A549 (cell line): ENCODE measurements at regions not wholly inside any gene's neighbourhood (a gene's known extent, or its start where the extent isn't known, plus 50 kb on each side); places are given as distances from the start of the nearest gene placed in this dataset.
A peak's percentile ranks its signal among the peaks of the same experiment; 100 is the strongest.

Experiments used
- ATAC-seq, 2 experiments: fragments of 200-7000 bp in 1 of 2; fragments of >200 bp in 1 of 2; cut with Nextera tagmentation in 1 of 2; cut with Tn5 transposase in 1 of 2; 3 replicates each; pipeline versions ENCODE4 v1.8.0 to v1.9.1; 2018 to 2020; ENCODE audit warnings: mild to moderate bottlenecking in 1 of 2, moderate library complexity in 1 of 2
- CTCF ChIA-PET: fragments of 300-600 bp; sonication (Branson Sonifier 250); formaldehyde crosslinking; extraction: SDS; loops from one replicate; lab custom pipeline; 2021; ENCODE audit warnings: antibody characterized with exemption, inconsistent platforms; lab: Yijun Ruan, JAX
- POLR2A ChIA-PET: fragments of 350-600 bp; formaldehyde crosslinking; extraction: SDS; loops from one replicate; lab custom pipeline; 2021; ENCODE audit warnings: antibody characterized with exemption, inconsistent platforms; lab: Yijun Ruan, JAX
- DNase-seq, 2 experiments: peaks; one replicate each; pipeline versions ENCODE4 v3.0.0 to v3.0.0-alpha.2; 2011 to 2016; ENCODE audit warnings: low read depth in 1 of 2, low spot score in 1 of 2
- FAIRE-seq: peaks from 2 replicates; lab custom pipeline; 2011; peaks lifted over from hg19 to GRCh38; lab: Jason Lieb, UNC
- H3K27ac ChIP-seq, 2 experiments: fragments of >200 bp; sonication (Bioruptor Twin); formaldehyde crosslinking; 3 replicates each; pipeline ENCODE4 v1.5.1; 2016 to 2017
- H3K4me1 ChIP-seq: fragments of >200 bp; sonication (Bioruptor Twin); formaldehyde crosslinking; 3 replicates; pipeline ENCODE4 v1.6.1; 2016
- H3K4me2 ChIP-seq: fragments of >200 bp; sonication (Bioruptor Twin); formaldehyde crosslinking; 3 replicates; pipeline ENCODE4 v1.6.1; 2016
- H3K4me3 ChIP-seq: fragments of >200 bp; sonication (Bioruptor Twin); formaldehyde crosslinking; 3 replicates; pipeline ENCODE4 v1.5.1; 2016
- H3K9me3 ChIP-seq: fragments of >200 bp; sonication (Bioruptor Twin); formaldehyde crosslinking; 3 replicates; pipeline ENCODE4 v1.6.1; 2016
- BHLHE40 ChIP-seq: IDR thresholded peaks from 2 replicates; pipeline ENCODE4 v1.6.1; 2012; ENCODE audit warnings: low read depth, low read length, inconsistent platforms
- CHD4 ChIP-seq: fragments of 200-600 bp; sonication (generic); IDR thresholded peaks from 2 replicates; pipeline ENCODE4 v1.6.1; 2016; ENCODE audit warnings: antibody characterized with exemption, mild to moderate bottlenecking, borderline replicate concordance
- EHF ChIP-seq: fragments of 250-450 bp; sonication (Bioruptor Pico); IDR thresholded peaks from 2 replicates; pipeline ENCODE4 v1.5.0; 2020; ENCODE audit warnings: mild to moderate bottlenecking
- GATA3 ChIP-seq: IDR thresholded peaks from 2 replicates; pipeline ENCODE4 v1.6.1; 2012; ENCODE audit warnings: borderline replicate concordance
- HOXB13 ChIP-seq: fragments of 250-450 bp; sonication (Bioruptor Pico); IDR thresholded peaks from 2 replicates; pipeline ENCODE4 v1.5.0; 2020; ENCODE audit warnings: low read depth, mild to moderate bottlenecking, moderate library complexity
- KDM1A ChIP-seq: fragments of 200-600 bp; sonication (generic); IDR thresholded peaks from 2 replicates; pipeline ENCODE4 v1.6.1; 2016; ENCODE audit warnings: low read depth, mild to moderate bottlenecking
- MAFK ChIP-seq: fragments of 450-650 bp; IDR thresholded peaks from 2 replicates; pipeline ENCODE4 v1.6.1; 2014; ENCODE audit not compliant: partially characterized antibody
- NPAS2 ChIP-seq: fragments of 250-450 bp; sonication (Bioruptor Pico); IDR thresholded peaks from 2 replicates; pipeline ENCODE4 v1.8.0; 2022; ENCODE audit warnings: mild to moderate bottlenecking, moderate library complexity, borderline replicate concordance
- NR3C1 ChIP-seq: fragments of >200 bp; sonication (Bioruptor Twin); formaldehyde crosslinking; IDR thresholded peaks from 3 replicates; pipeline ENCODE4 v1.6.1; 2017
- POLR2A ChIP-seq: IDR thresholded peaks from 2 replicates; pipeline ENCODE4 v1.6.1; 2012; ENCODE audit warnings: mild to moderate bottlenecking, low read length
- RARB ChIP-seq: fragments of 250-450 bp; sonication (Bioruptor Pico); IDR thresholded peaks from 2 replicates; pipeline ENCODE4 v1.8.0; 2021; ENCODE audit warnings: mild to moderate bottlenecking, moderate library complexity
- ZNF302 ChIP-seq: fragments of 250-450 bp; sonication (Bioruptor Pico); IDR thresholded peaks from 2 replicates; pipeline ENCODE4 v1.9.0; 2021; ENCODE audit warnings: inconsistent platforms, mild to moderate bottlenecking, moderate library complexity
- WGBS: methylation state at CpG from one replicate; pipeline ENCODE4 v1.1.6; 2017; ENCODE audit errors: missing lambda C conversion rate; 5-methylcytosine and 5-hydroxymethylcytosine counted together
- TF ChIP-seq, protein P1 (sequence below): fragments of 150-350 bp; IDR thresholded peaks from 2 replicates; pipeline ENCODE4 v1.6.1; 2014; ENCODE audit warnings: low read depth, mild to moderate bottlenecking, low read length
- TF ChIP-seq, protein P2 (sequence below): fragments of 200-600 bp; sonication (generic); IDR thresholded peaks from 2 replicates; pipeline ENCODE4 v1.6.1; 2016; ENCODE audit warnings: antibody characterized with exemption, mild to moderate bottlenecking, moderate library complexity
- TF ChIP-seq, protein P3 (sequence below): fragments of 250-450 bp; sonication (Bioruptor Pico); IDR thresholded peaks from 2 replicates; pipeline ENCODE4 v1.5.0; 2021; ENCODE audit warnings: mild to moderate bottlenecking, moderate library complexity, borderline replicate concordance
- TF ChIP-seq, protein P4 (sequence below): fragments of 450-650 bp; IDR thresholded peaks from 2 replicates; pipeline ENCODE4 v1.6.1; 2014; ENCODE audit warnings: antibody characterized with exemption
- TF ChIP-seq, protein P5 (sequence below): fragments of >200 bp; sonication (Bioruptor Twin); formaldehyde crosslinking; IDR thresholded peaks from 3 replicates; pipeline ENCODE4 v1.5.1; 2016

DNA sequence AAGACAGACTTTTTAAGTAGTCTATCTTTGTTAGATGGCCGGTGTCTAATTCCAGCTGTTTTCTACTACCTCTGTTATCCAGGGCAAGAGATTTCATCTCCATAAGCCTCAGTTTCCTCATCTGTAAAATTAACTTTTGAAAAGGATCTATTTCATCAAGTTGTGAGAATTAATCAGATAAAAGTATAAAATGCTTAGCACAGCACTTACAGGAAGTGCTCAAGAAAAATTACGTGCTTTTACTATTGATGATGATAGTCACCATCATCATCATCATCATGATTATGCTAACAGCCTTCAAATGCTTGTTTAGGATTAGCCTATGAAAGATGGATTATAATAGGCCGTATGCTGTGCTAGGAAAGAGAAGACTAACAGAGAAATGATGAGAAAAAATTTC lies 76.2 kb downstream of the CYRIA start:
- no peak for DNase-seq
- CTCF ChIA-PET = no interaction called here
- Histone ChIP-seq H3K9me3 (no peaks in the 10 kb centered on the region), H3K4me1 (no peaks in the 10 kb centered on the region), H3K4me3 (no peak overlapping the region), H3K4me2 (no peak overlapping the region), H3K27ac (no peak overlapping the region)
- no peak for ATAC-seq
- 5% methylated on average over 3 of the region's 3 CpGs for WGBS
- no peak for FAIRE-seq
- no peak for TF ChIP-seq GATA3
- peak; percentile 79 for TF ChIP-seq MAFK
- POLR2A ChIA-PET = no interaction called here

DNA sequence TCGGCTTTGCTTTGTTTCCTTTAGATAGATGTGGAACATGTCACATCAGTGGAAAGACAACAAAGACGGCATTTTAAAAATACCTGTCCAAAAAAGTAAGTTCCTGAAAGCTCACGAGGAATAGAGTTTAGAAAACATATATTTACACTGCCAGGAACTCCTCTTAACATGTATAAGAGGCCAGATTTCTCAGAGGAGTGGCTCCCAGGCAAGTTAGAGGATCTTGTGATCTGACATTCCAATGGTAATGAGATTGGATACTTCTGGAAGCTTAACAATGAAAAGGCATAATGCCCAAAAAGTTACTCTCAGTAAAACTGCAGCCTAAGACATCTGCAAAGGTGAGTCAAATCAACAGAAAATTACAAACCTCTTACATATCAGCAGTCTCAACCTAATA lies 77.1 kb downstream of the CYRIA start:
- TF ChIP-seq, protein P1, sequence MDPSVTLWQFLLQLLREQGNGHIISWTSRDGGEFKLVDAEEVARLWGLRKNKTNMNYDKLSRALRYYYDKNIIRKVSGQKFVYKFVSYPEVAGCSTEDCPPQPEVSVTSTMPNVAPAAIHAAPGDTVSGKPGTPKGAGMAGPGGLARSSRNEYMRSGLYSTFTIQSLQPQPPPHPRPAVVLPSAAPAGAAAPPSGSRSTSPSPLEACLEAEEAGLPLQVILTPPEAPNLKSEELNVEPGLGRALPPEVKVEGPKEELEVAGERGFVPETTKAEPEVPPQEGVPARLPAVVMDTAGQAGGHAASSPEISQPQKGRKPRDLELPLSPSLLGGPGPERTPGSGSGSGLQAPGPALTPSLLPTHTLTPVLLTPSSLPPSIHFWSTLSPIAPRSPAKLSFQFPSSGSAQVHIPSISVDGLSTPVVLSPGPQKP = no peak
- TF ChIP-seq ZNF302 = no peak
- TF ChIP-seq KDM1A = no peak
- no peak for TF ChIP-seq BHLHE40
- TF ChIP-seq EHF = no peak
- TF ChIP-seq, protein P2, sequence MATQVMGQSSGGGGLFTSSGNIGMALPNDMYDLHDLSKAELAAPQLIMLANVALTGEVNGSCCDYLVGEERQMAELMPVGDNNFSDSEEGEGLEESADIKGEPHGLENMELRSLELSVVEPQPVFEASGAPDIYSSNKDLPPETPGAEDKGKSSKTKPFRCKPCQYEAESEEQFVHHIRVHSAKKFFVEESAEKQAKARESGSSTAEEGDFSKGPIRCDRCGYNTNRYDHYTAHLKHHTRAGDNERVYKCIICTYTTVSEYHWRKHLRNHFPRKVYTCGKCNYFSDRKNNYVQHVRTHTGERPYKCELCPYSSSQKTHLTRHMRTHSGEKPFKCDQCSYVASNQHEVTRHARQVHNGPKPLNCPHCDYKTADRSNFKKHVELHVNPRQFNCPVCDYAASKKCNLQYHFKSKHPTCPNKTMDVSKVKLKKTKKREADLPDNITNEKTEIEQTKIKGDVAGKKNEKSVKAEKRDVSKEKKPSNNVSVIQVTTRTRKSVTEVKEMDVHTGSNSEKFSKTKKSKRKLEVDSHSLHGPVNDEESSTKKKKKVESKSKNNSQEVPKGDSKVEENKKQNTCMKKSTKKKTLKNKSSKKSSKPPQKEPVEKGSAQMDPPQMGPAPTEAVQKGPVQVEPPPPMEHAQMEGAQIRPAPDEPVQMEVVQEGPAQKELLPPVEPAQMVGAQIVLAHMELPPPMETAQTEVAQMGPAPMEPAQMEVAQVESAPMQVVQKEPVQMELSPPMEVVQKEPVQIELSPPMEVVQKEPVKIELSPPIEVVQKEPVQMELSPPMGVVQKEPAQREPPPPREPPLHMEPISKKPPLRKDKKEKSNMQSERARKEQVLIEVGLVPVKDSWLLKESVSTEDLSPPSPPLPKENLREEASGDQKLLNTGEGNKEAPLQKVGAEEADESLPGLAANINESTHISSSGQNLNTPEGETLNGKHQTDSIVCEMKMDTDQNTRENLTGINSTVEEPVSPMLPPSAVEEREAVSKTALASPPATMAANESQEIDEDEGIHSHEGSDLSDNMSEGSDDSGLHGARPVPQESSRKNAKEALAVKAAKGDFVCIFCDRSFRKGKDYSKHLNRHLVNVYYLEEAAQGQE = no peak
- TF ChIP-seq, protein P3, sequence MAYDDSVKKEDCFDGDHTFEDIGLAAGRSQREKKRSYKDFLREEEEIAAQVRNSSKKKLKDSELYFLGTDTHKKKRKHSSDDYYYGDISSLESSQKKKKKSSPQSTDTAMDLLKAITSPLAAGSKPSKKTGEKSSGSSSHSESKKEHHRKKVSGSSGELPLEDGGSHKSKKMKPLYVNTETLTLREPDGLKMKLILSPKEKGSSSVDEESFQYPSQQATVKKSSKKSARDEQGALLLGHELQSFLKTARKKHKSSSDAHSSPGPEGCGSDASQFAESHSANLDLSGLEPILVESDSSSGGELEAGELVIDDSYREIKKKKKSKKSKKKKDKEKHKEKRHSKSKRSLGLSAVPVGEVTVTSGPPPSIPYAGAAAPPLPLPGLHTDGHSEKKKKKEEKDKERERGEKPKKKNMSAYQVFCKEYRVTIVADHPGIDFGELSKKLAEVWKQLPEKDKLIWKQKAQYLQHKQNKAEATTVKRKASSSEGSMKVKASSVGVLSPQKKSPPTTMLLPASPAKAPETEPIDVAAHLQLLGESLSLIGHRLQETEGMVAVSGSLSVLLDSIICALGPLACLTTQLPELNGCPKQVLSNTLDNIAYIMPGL (CRISPR knock-in tag) = no peak
- no peak for TF ChIP-seq MAFK
- TF ChIP-seq, protein P4, sequence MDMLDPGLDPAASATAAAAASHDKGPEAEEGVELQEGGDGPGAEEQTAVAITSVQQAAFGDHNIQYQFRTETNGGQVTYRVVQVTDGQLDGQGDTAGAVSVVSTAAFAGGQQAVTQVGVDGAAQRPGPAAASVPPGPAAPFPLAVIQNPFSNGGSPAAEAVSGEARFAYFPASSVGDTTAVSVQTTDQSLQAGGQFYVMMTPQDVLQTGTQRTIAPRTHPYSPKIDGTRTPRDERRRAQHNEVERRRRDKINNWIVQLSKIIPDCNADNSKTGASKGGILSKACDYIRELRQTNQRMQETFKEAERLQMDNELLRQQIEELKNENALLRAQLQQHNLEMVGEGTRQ = no peak
- TF ChIP-seq, protein P5, sequence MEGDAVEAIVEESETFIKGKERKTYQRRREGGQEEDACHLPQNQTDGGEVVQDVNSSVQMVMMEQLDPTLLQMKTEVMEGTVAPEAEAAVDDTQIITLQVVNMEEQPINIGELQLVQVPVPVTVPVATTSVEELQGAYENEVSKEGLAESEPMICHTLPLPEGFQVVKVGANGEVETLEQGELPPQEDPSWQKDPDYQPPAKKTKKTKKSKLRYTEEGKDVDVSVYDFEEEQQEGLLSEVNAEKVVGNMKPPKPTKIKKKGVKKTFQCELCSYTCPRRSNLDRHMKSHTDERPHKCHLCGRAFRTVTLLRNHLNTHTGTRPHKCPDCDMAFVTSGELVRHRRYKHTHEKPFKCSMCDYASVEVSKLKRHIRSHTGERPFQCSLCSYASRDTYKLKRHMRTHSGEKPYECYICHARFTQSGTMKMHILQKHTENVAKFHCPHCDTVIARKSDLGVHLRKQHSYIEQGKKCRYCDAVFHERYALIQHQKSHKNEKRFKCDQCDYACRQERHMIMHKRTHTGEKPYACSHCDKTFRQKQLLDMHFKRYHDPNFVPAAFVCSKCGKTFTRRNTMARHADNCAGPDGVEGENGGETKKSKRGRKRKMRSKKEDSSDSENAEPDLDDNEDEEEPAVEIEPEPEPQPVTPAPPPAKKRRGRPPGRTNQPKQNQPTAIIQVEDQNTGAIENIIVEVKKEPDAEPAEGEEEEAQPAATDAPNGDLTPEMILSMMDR = no peak
- no peak for TF ChIP-seq RARB (CRISPR knock-in tag)
- TF ChIP-seq CHD4 = no peak
- TF ChIP-seq NR3C1 = no peak
- TF ChIP-seq NPAS2 (CRISPR knock-in tag) = no peak
- TF ChIP-seq HOXB13 (CRISPR knock-in tag) = no peak
- no peak for TF ChIP-seq POLR2A

More for the DNA sequence above, 77.1 kb downstream of the CYRIA start:
- Histone ChIP-seq H3K4me2 (no peak overlapping the region), H3K4me1 (no peaks in the 10 kb centered on the region), H3K4me3 (no peak overlapping the region), H3K9me3 (no peaks in the 10 kb centered on the region), H3K27ac (no peak overlapping the region)
- ATAC-seq (no peak), FAIRE-seq (no peak), DNase-seq (no peak)
- WGBS = 7% methylated on average over 3 of the region's 3 CpGs
- POLR2A ChIA-PET = no interaction called here
- CTCF ChIA-PET = no interaction called here
